HCT116 (cell line): ENCODE measurements at regions not wholly inside any gene's neighbourhood (a gene's known extent, or its start where the extent isn't known, plus 50 kb on each side); places are given as distances from the start of the nearest gene placed in this dataset.

ENCODE experiments used
- CEBPB ChIP-seq: IDR thresholded peaks from 2 replicates; pipeline ENCODE4 v1.6.1; 2012; ENCODE audit warnings: low read depth
- CTCF ChIP-seq, 3 experiments: fragments of 200-600 bp in 1 of 3; sonication (generic) in 1 of 3; IDR thresholded peaks in 2 of 3; conservative IDR thresholded peaks in 1 of 3; 2 replicates each; pipeline ENCODE4 v1.5.1; 2012 to 2017; ENCODE audit warnings: low read depth in 2 of 3, low read length in 2 of 3, antibody characterized with exemption in 1 of 3, borderline replicate concordance in 1 of 3, control low read depth in 1 of 3, mild to moderate bottlenecking in 1 of 3, mixed read lengths in 1 of 3, mixed run types in 1 of 3, moderate library complexity in 1 of 3; ENCODE audit not compliant: insufficient read depth in 1 of 3
- EZH2 ChIP-seq: fragments of 200-600 bp; sonication (generic); IDR thresholded peaks from 2 replicates; pipeline ENCODE4 v1.6.1; 2017; ENCODE audit warnings: antibody characterized with exemption, mixed run types
- EZH2phosphoT487 ChIP-seq: fragments of 200-600 bp; IDR thresholded peaks from 2 replicates; pipeline ENCODE4 v1.6.1; 2018; ENCODE audit warnings: antibody characterized with exemption, borderline replicate concordance
- JUND ChIP-seq: IDR thresholded peaks from 2 replicates; pipeline ENCODE4 v1.6.1; 2012
- POLR2A ChIP-seq: IDR thresholded peaks from 2 replicates; pipeline ENCODE4 v1.7.0; 2011; ENCODE audit warnings: borderline replicate concordance; ENCODE audit not compliant: insufficient read depth, insufficient read length; ENCODE audit errors: extremely low read depth
- POLR2AphosphoS5 ChIP-seq: IDR thresholded peaks from 2 replicates; pipeline ENCODE4 v1.6.1; 2011; ENCODE audit warnings: mild to moderate bottlenecking, low read depth, low read length, moderate library complexity
- RAD21 ChIP-seq: IDR thresholded peaks from 2 replicates; pipeline ENCODE4 v1.6.1; 2012; ENCODE audit warnings: low read depth, mild to moderate bottlenecking
- REST ChIP-seq: IDR thresholded peaks from 2 replicates; pipeline ENCODE4 v1.6.1; 2012; ENCODE audit warnings: low read depth
- SP1 ChIP-seq: IDR thresholded peaks from 2 replicates; pipeline ENCODE4 v1.6.1; 2012; ENCODE audit warnings: low read depth
- ZFX ChIP-seq: fragments of 450-650 bp; IDR thresholded peaks from 2 replicates; pipeline ENCODE4 v1.6.1; 2017

- TF ChIP-seq CTCF (IDR thresholded peaks at IDR 0.05 in 2 of 3, conservative IDR thresholded peaks at IDR 0.05 in 1 of 3; ENCODE audit: borderline replicate concordance in 1 of 3, insufficient read depth in 1 of 3, low read depth in 2 of 3, low read length in 2 of 3) (no peak), POLR2A (no peak), REST (no peak), SP1 (no peak), RAD21 (no peak), CEBPB (no peak), ZFX (no peak), JUND (no peak), EZH2phosphoT487 (no peak), EZH2 (no peak), POLR2AphosphoS5 (no peak)
These were observed 67.8 kb upstream of the PPP2R3A start for GRCh38 chr3:135897715-135898114.
